ENCODE measurements at regions not wholly inside any gene's neighbourhood (a gene's known extent, or its start where the extent isn't known, plus 50 kb on each side); places are given as distances from the start of the nearest gene placed in this dataset.
"Not testable (repeated sequence)": the region's sequence is repeated elsewhere in the genome, so short reads cannot be mapped to it uniquely, and the experiment has no call there.

- Histone ChIP-seq H3K4me3 (ENCODE audit: low read length in 2 of 2) (no peak overlapping the region), H3K27me3 (ENCODE audit: control insufficient read depth in 1 of 2, insufficient read depth in 2 of 2, low read length in 2 of 2) (no peaks in the 10 kb centered on the region), H3K27ac (ENCODE audit: low read length) (no peak overlapping the region), H3K4me1 (ENCODE audit: control insufficient read depth, insufficient read depth, low read length) (no peaks in the 10 kb centered on the region), H3K9ac (ENCODE audit: low read length in 2 of 2) (no peak overlapping the region), H3K9me3 (ENCODE audit: control insufficient read depth in 2 of 2, low read length in 2 of 2) (no peaks in the 10 kb centered on the region), H3K36me3 (ENCODE audit: control insufficient read depth in 2 of 2, insufficient read depth in 2 of 2, low read length in 2 of 2) (no peaks in the 10 kb centered on the region)
Observed at GRCh38 chr7:12827219-12827821, 139.9 kb downstream of the ARL4A start.

- H3K4me1 ChIP-seq (ENCODE audit: control insufficient read depth, insufficient read depth, low read length): no peaks in the 10 kb centered on the region
- no peaks in the 10 kb centered on the region for H3K36me3 ChIP-seq (ENCODE audit: control insufficient read depth in 2 of 2, insufficient read depth in 2 of 2, low read length in 2 of 2)
- H3K4me3 ChIP-seq (ENCODE audit: low read length in 2 of 2): no peak overlapping the region
- no peak overlapping the region for H3K27ac ChIP-seq (ENCODE audit: low read length)
- no peak overlapping the region for H3K9ac ChIP-seq (ENCODE audit: low read length in 2 of 2)
- H3K9me3 ChIP-seq (ENCODE audit: control insufficient read depth in 2 of 2, low read length in 2 of 2): no peaks in the 10 kb centered on the region
- no peaks in the 10 kb centered on the region for H3K27me3 ChIP-seq (ENCODE audit: control insufficient read depth in 1 of 2, insufficient read depth in 2 of 2, low read length in 2 of 2)
Observed at GRCh38 chr7:12827920-12828319, 140.5 kb downstream of the ARL4A start.

GRCh38 chr7:12831024-12831423 lies 143.6 kb downstream of the ARL4A start:
- Histone ChIP-seq H3K9me3 (ENCODE audit: control insufficient read depth in 2 of 2, low read length in 2 of 2) (no peaks in the 10 kb centered on the region), H3K4me3 (ENCODE audit: low read length in 2 of 2) (no peak overlapping the region), H3K4me1 (ENCODE audit: control insufficient read depth, insufficient read depth, low read length) (no peaks in the 10 kb centered on the region), H3K27ac (ENCODE audit: low read length) (no peak overlapping the region), H3K27me3 (ENCODE audit: control insufficient read depth in 1 of 2, insufficient read depth in 2 of 2, low read length in 2 of 2) (no peaks in the 10 kb centered on the region), H3K36me3 (ENCODE audit: control insufficient read depth in 2 of 2, insufficient read depth in 2 of 2, low read length in 2 of 2) (no peaks in the 10 kb centered on the region), H3K9ac (ENCODE audit: low read length in 2 of 2) (no peak overlapping the region)

GRCh38 chr7:12833829-12834228 lies 146.4 kb downstream of the ARL4A start:
- Histone ChIP-seq H3K4me1 (ENCODE audit: control insufficient read depth, insufficient read depth, low read length) (no peaks in the 10 kb centered on the region), H3K9me3 (ENCODE audit: control insufficient read depth in 2 of 2, low read length in 2 of 2) (no peaks in the 10 kb centered on the region), H3K27ac (ENCODE audit: low read length) (no peak overlapping the region), H3K27me3 (ENCODE audit: control insufficient read depth in 1 of 2, insufficient read depth in 2 of 2, low read length in 2 of 2) (no peaks in the 10 kb centered on the region), H3K4me3 (ENCODE audit: low read length in 2 of 2) (no peak overlapping the region), H3K36me3 (ENCODE audit: control insufficient read depth in 2 of 2, insufficient read depth in 2 of 2, low read length in 2 of 2) (no peaks in the 10 kb centered on the region), H3K9ac (ENCODE audit: low read length in 2 of 2) (no peak overlapping the region)

GRCh38 chr7:12834782-12835181 lies 147.3 kb downstream of the ARL4A start:
- H3K4me1 ChIP-seq (ENCODE audit: control insufficient read depth, insufficient read depth, low read length): no peaks in the 10 kb centered on the region
- no peaks in the 10 kb centered on the region for H3K36me3 ChIP-seq (ENCODE audit: control insufficient read depth in 2 of 2, insufficient read depth in 2 of 2, low read length in 2 of 2)
- H3K9me3 ChIP-seq (ENCODE audit: control insufficient read depth in 2 of 2, low read length in 2 of 2): no peaks in the 10 kb centered on the region
- H3K27me3 ChIP-seq (ENCODE audit: control insufficient read depth in 1 of 2, insufficient read depth in 2 of 2, low read length in 2 of 2): no peaks in the 10 kb centered on the region
- H3K27ac ChIP-seq (ENCODE audit: low read length): no peak overlapping the region
- no peak overlapping the region for H3K9ac ChIP-seq (ENCODE audit: low read length in 2 of 2)
- no peak overlapping the region for H3K4me3 ChIP-seq (ENCODE audit: low read length in 2 of 2)

GRCh38 chr7:12839508-12840153 lies 152.2 kb downstream of the ARL4A start:
- H3K9ac ChIP-seq (ENCODE audit: low read length in 2 of 2): no peak overlapping the region
- no peaks in the 10 kb centered on the region for H3K9me3 ChIP-seq (ENCODE audit: control insufficient read depth in 2 of 2, low read length in 2 of 2)
- no peaks in the 10 kb centered on the region for H3K36me3 ChIP-seq (ENCODE audit: control insufficient read depth in 2 of 2, insufficient read depth in 2 of 2, low read length in 2 of 2)
- no peak overlapping the region for H3K4me3 ChIP-seq (ENCODE audit: low read length in 2 of 2)
- no peak overlapping the region for H3K27ac ChIP-seq (ENCODE audit: low read length)
- H3K27me3 ChIP-seq (ENCODE audit: control insufficient read depth in 1 of 2, insufficient read depth in 2 of 2, low read length in 2 of 2): no peaks in the 10 kb centered on the region
- no peaks in the 10 kb centered on the region for H3K4me1 ChIP-seq (ENCODE audit: control insufficient read depth, insufficient read depth, low read length)

GRCh38 chr7:12844732-12845131 lies 157.3 kb downstream of the ARL4A start:
- not testable (repeated sequence) for H3K9me3 ChIP-seq (ENCODE audit: control insufficient read depth in 2 of 2, low read length in 2 of 2); H3K36me3 ChIP-seq (ENCODE audit: control insufficient read depth in 2 of 2, insufficient read depth in 2 of 2, low read length in 2 of 2); H3K4me3 ChIP-seq (ENCODE audit: low read length in 2 of 2); H3K4me1 ChIP-seq (ENCODE audit: control insufficient read depth, insufficient read depth, low read length); H3K27me3 ChIP-seq (ENCODE audit: control insufficient read depth in 1 of 2, insufficient read depth in 2 of 2, low read length in 2 of 2); H3K9ac ChIP-seq (ENCODE audit: low read length in 2 of 2); H3K27ac ChIP-seq (ENCODE audit: low read length)

GRCh38 chr7:12847001-12847400 lies 159.6 kb downstream of the ARL4A start:
- Histone ChIP-seq H3K36me3 (ENCODE audit: control insufficient read depth in 2 of 2, insufficient read depth in 2 of 2, low read length in 2 of 2) (no peaks in the 10 kb centered on the region), H3K9ac (ENCODE audit: low read length in 2 of 2) (no peak overlapping the region), H3K9me3 (ENCODE audit: control insufficient read depth in 2 of 2, low read length in 2 of 2) (peaks cover 2 to 9% of the 10 kb centered on the region in 2 donors), H3K27me3 (ENCODE audit: control insufficient read depth in 1 of 2, insufficient read depth in 2 of 2, low read length in 2 of 2) (no peaks in the 10 kb centered on the region), H3K4me1 (ENCODE audit: control insufficient read depth, insufficient read depth, low read length) (no peaks in the 10 kb centered on the region), H3K4me3 (ENCODE audit: low read length in 2 of 2) (no peak overlapping the region), H3K27ac (ENCODE audit: low read length) (no peak overlapping the region)

- peaks cover 2 to 8% of the 10 kb centered on the region in 2 donors for H3K9me3 ChIP-seq (ENCODE audit: control insufficient read depth in 2 of 2, low read length in 2 of 2)
- H3K4me1 ChIP-seq (ENCODE audit: control insufficient read depth, insufficient read depth, low read length): no peaks in the 10 kb centered on the region
- no peaks in the 10 kb centered on the region for H3K36me3 ChIP-seq (ENCODE audit: control insufficient read depth in 2 of 2, insufficient read depth in 2 of 2, low read length in 2 of 2)
- H3K27ac ChIP-seq (ENCODE audit: low read length): no peak overlapping the region
- H3K27me3 ChIP-seq (ENCODE audit: control insufficient read depth in 1 of 2, insufficient read depth in 2 of 2, low read length in 2 of 2): no peaks in the 10 kb centered on the region
- H3K4me3 ChIP-seq (ENCODE audit: low read length in 2 of 2): no peak overlapping the region
- H3K9ac ChIP-seq (ENCODE audit: low read length in 2 of 2): no peak overlapping the region
Observed at GRCh38 chr7:12851142-12851541, 163.7 kb downstream of the ARL4A start.

- Histone ChIP-seq H3K4me1 (ENCODE audit: control insufficient read depth, insufficient read depth, low read length) (no peaks in the 10 kb centered on the region), H3K27me3 (ENCODE audit: control insufficient read depth in 1 of 2, insufficient read depth in 2 of 2, low read length in 2 of 2) (no peaks in the 10 kb centered on the region), H3K36me3 (ENCODE audit: control insufficient read depth in 2 of 2, insufficient read depth in 2 of 2, low read length in 2 of 2) (no peaks in the 10 kb centered on the region), H3K9me3 (ENCODE audit: control insufficient read depth in 2 of 2, low read length in 2 of 2) (peaks cover under 1 to 2% of the 10 kb centered on the region in 2 donors), H3K4me3 (ENCODE audit: low read length in 2 of 2) (no peak overlapping the region), H3K27ac (ENCODE audit: low read length) (no peak overlapping the region), H3K9ac (ENCODE audit: low read length in 2 of 2) (no peak overlapping the region)
Observed at GRCh38 chr7:12851841-12852240, 164.4 kb downstream of the ARL4A start.

- H3K4me3 ChIP-seq (ENCODE audit: low read length in 2 of 2): no peak overlapping the region
- no peaks in the 10 kb centered on the region for H3K4me1 ChIP-seq (ENCODE audit: control insufficient read depth, insufficient read depth, low read length)
- no peak overlapping the region for H3K27ac ChIP-seq (ENCODE audit: low read length)
- H3K36me3 ChIP-seq (ENCODE audit: control insufficient read depth in 2 of 2, insufficient read depth in 2 of 2, low read length in 2 of 2): no peaks in the 10 kb centered on the region
- H3K9ac ChIP-seq (ENCODE audit: low read length in 2 of 2): no peak overlapping the region
- no peaks in the 10 kb centered on the region for H3K27me3 ChIP-seq (ENCODE audit: control insufficient read depth in 1 of 2, insufficient read depth in 2 of 2, low read length in 2 of 2)
- no peaks in the 10 kb centered on the region for H3K9me3 ChIP-seq (ENCODE audit: control insufficient read depth in 2 of 2, low read length in 2 of 2)
Observed at GRCh38 chr7:12855036-12855435, 167.6 kb downstream of the ARL4A start.

Measured in stomach smooth muscle (tissue), 2 donors.